Epithelial cell of proximal tubule (primary cell): ENCODE measurements at regions not wholly inside any gene's neighbourhood (a gene's known extent, or its start where the extent isn't known, plus 50 kb on each side); places are given as distances from the start of the nearest gene placed in this dataset.

Source experiments
- DNase-seq: peaks from one replicate; pipeline ENCODE4 v3.0.0-alpha.2; 2011; ENCODE audit warnings: low read depth
- H3K4me3 ChIP-seq: 2 replicates; pipeline ENCODE4 v1.5.1; 2011; ENCODE audit warnings: low read depth, mild to moderate bottlenecking, low read length
- CTCF ChIP-seq: conservative IDR thresholded peaks from 2 replicates; pipeline ENCODE4 v1.5.1; 2012; ENCODE audit warnings: low read depth, mild to moderate bottlenecking, low read length

GRCh38 chr2:2619995-2620394 lies 288.9 kb upstream of the MYT1L start:
- TF ChIP-seq CTCF, result no peak
- no peak overlapping the region for H3K4me3 ChIP-seq
- no peak for DNase-seq

- no peak overlapping the region for H3K4me3 ChIP-seq
- DNase-seq, result no peak
- TF ChIP-seq CTCF, result no peak
Observed at GRCh38 chr2:2614452-2614851, 283.4 kb upstream of the MYT1L start.

GRCh38 chr2:2613279-2614199 lies 282.5 kb upstream of the MYT1L start:
- DNase-seq, result peak; percentile 52
- H3K4me3 ChIP-seq, result peak overlapping the region; percentile 58
- no peak for TF ChIP-seq CTCF

GRCh38 chr2:2610751-2611150 lies 279.7 kb upstream of the MYT1L start:
- H3K4me3 ChIP-seq, result no peak overlapping the region
- TF ChIP-seq CTCF, result no peak
- no peak for DNase-seq

- no peak for DNase-seq
- no peak for TF ChIP-seq CTCF
- no peak overlapping the region for H3K4me3 ChIP-seq
Observed at GRCh38 chr2:2600366-2600765, 269.3 kb upstream of the MYT1L start.

- H3K4me3 ChIP-seq, result no peak overlapping the region
- TF ChIP-seq CTCF, result no peak
- no peak for DNase-seq
Observed at GRCh38 chr2:2599441-2599840, 268.4 kb upstream of the MYT1L start.

GRCh38 chr2:2597712-2598111 lies 266.6 kb upstream of the MYT1L start:
- H3K4me3 ChIP-seq, result no peak overlapping the region
- no peak for TF ChIP-seq CTCF
- no peak for DNase-seq
